ENCODE measurements at regions not wholly inside any gene's neighbourhood (a gene's known extent, or its start where the extent isn't known, plus 50 kb on each side); places are given as distances from the start of the nearest gene placed in this dataset.

DNA sequence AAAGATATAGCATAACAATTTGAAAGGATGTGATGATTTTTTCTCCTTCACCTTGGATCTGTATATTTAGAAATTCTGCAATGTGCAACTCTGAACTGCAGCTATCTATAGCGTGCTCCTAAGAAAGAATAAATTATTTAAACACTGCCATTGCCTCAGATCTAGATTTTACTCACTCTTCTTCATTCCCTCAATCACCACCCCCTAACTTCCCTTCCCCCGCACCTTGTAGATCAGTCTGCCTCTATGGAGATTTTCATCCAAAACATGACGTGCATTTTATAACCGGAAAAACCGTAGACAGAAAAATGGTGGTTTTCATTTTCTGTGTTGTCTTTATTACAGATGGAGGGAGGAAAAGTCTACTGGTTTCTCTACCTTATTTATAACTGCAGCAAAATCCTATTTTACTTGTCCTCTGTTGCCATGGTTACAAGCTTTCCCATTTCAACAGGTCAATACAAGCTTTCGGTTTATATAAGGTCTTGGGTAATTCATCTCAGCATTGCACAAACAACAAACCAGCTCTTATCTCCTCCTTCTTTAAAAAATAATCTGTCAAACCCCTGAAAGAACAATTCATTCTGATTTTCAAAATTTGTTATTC lies 480.0 kb downstream of the TAF11L14 start:
- ChIA-PET CTCF (no interaction called here), POLR2A (no interaction called here)
- TF ChIP-seq, protein P1, sequence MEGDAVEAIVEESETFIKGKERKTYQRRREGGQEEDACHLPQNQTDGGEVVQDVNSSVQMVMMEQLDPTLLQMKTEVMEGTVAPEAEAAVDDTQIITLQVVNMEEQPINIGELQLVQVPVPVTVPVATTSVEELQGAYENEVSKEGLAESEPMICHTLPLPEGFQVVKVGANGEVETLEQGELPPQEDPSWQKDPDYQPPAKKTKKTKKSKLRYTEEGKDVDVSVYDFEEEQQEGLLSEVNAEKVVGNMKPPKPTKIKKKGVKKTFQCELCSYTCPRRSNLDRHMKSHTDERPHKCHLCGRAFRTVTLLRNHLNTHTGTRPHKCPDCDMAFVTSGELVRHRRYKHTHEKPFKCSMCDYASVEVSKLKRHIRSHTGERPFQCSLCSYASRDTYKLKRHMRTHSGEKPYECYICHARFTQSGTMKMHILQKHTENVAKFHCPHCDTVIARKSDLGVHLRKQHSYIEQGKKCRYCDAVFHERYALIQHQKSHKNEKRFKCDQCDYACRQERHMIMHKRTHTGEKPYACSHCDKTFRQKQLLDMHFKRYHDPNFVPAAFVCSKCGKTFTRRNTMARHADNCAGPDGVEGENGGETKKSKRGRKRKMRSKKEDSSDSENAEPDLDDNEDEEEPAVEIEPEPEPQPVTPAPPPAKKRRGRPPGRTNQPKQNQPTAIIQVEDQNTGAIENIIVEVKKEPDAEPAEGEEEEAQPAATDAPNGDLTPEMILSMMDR (IDR thresholded peaks at IDR 0.05; ENCODE audit: control extremely low read depth, extremely low read depth, low read depth, missing control alignments), result no peak
- no peak for DNase-seq (ENCODE audit: extremely low spot score)

DNA sequence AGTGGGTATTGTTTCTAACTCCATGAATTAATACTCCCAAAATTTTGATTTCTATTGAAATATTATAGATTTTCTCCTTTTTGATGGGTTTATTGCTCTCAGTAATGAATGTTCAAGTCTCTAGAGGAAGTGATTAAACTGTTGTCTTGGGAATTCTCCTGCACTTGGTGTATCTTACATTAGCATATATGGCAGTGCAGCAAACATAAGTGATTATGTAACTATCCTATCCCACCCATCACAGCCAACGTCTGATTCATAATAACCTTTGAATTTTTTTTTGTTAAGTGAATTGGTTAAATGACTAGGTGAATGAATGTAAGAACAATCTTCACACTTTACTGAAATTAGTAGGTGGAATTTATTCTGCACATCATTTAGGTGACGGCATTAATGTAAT lies 483.7 kb downstream of the TAF11L14 start:
- no peak for DNase-seq (ENCODE audit: extremely low spot score)
- TF ChIP-seq, protein P1 (IDR thresholded peaks at IDR 0.05; ENCODE audit: control extremely low read depth, extremely low read depth, low read depth, missing control alignments), result no peak
- CTCF ChIA-PET, result no interaction called here
- POLR2A ChIA-PET, result no interaction called here

DNA sequence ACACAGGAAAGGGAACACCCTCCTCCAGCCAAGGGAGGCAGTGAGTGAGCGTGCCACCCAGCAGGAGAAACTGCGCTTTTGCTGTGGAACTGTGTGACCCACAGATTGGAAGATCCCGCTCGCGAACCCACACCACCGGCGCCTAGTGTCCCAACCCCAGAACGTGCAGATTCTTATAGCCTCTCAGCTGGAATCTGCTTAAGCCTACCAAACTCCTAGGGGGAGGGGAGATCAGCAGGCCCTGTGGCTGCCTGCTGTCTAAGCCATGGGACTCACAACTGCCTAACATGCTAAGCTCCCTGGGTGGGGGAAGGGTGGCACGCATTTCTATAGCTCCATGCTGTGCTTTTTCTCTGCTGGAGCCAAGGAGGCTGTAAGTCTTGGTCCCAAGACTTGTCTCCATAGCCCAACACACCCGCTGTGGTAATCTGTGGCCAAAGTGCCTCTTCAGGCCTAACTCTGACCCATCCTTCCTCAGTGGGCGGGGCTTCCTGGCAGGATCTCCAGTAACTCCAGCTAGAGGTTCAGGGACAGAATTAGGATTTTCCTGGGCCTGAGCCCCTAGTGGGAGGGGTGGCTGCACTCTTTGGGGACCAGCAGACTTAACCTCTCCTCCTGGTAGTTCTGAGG lies 485.0 kb downstream of the TAF11L14 start:
- POLR2A ChIA-PET, result no interaction called here
- CTCF ChIA-PET, result no interaction called here
- DNase-seq (ENCODE audit: extremely low spot score), result no peak
- TF ChIP-seq, protein P1 (IDR thresholded peaks at IDR 0.05; ENCODE audit: control extremely low read depth, extremely low read depth, low read depth, missing control alignments), result no peak

DNA sequence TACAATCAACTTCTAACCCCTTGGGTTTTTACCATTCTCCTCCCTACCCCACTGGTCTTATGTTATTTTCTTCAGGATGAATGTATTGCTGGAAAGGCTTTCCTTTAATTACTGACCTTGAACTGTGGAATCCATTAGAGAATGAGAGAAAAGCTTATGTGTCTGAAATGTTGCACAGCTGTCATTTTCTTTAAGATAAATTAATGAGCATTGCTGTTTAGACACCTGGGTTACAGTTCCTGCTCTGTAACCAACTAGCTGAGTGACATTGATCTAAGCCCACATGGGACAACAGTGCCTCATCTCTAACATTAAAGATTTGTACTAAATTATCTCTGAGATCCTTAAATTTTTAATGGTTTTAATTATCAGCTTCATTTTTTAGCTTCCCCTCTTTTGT lies 507.0 kb downstream of the TAF11L14 start:
- TF ChIP-seq, protein P1 (IDR thresholded peaks at IDR 0.05; ENCODE audit: control extremely low read depth, extremely low read depth, low read depth, missing control alignments), result no peak
- no peak for DNase-seq (ENCODE audit: extremely low spot score)
- CTCF ChIA-PET, result interaction anchor here (1.0 to 1.6 kb wide), 2 partner anchors 9 to 36 kb away, joined by 3 to 4 read pairs; no protein-coding TSS in a partner anchor
- POLR2A ChIA-PET, result no interaction called here

DNA sequence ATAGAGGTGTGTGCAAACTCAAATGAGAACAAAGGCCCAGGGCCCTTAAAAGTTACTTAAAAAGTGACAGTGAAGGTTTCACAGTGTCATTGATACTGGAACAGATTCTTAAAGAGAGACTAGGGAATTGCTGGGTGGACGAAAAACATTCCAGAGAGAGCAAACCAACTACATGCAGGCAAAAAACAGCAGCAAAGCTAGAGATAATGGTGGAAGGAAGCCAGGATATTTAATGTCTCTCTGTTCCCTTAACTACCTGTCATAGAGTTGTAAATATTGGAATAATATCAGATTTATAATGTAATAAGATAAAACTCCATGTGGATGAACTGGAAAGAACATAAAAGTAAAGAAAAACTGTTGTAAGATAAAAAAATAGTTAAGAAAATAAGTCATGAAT lies 508.6 kb downstream of the TAF11L14 start:
- ChIA-PET POLR2A (no interaction called here), CTCF (no interaction called here)
- DNase-seq (ENCODE audit: extremely low spot score), result no peak
- TF ChIP-seq, protein P1 (IDR thresholded peaks at IDR 0.05; ENCODE audit: control extremely low read depth, extremely low read depth, low read depth, missing control alignments), result no peak

DNA sequence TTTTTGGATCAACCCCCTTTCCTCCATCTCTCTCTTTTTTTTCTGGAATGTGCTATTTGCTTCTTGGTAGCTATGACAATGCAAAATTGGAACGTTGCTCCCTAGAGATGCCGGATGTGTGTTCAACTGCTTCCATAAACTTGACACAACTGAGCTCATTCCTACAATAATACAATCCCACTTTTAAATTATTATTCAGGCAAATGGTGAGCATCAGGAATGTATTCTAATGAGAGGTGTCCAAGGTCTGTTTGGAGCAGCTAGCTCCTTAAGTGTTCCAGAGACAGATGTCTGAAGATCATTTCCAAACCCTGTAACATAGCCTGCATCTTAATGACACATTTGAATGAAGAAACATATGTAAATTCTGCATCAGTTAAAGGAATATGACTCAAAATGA lies 518.4 kb downstream of the TAF11L14 start:
- ChIA-PET POLR2A (no interaction called here), CTCF (no interaction called here)
- DNase-seq (ENCODE audit: extremely low spot score), result no peak
- TF ChIP-seq, protein P1 (IDR thresholded peaks at IDR 0.05; ENCODE audit: control extremely low read depth, extremely low read depth, low read depth, missing control alignments), result no peak
